ENCODE measurements at regions not wholly inside any gene's neighbourhood (a gene's known extent, or its start where the extent isn't known, plus 50 kb on each side); places are given as distances from the start of the nearest gene placed in this dataset.

DNA sequence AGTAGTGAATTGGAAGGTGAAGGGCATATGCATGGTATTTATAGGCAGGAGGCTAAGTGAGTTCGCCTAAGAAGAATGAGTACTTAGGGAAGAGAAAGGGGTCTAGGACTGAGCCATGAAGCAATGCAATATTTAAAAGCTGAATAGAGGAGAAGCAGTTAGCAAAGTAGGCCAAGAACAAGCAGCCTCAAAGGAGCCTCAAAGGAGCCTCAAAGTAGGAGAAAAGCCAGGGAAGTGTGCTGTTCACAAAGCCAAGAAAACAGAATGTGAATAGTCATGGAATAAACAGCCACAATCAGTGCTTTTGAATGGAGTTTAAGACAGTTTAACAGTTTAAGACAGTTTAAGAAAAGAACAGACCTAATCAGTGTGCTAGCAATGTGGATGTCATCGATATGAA lies 762.0 kb downstream of the SORCS1 start:
- TF ChIP-seq, protein P1, sequence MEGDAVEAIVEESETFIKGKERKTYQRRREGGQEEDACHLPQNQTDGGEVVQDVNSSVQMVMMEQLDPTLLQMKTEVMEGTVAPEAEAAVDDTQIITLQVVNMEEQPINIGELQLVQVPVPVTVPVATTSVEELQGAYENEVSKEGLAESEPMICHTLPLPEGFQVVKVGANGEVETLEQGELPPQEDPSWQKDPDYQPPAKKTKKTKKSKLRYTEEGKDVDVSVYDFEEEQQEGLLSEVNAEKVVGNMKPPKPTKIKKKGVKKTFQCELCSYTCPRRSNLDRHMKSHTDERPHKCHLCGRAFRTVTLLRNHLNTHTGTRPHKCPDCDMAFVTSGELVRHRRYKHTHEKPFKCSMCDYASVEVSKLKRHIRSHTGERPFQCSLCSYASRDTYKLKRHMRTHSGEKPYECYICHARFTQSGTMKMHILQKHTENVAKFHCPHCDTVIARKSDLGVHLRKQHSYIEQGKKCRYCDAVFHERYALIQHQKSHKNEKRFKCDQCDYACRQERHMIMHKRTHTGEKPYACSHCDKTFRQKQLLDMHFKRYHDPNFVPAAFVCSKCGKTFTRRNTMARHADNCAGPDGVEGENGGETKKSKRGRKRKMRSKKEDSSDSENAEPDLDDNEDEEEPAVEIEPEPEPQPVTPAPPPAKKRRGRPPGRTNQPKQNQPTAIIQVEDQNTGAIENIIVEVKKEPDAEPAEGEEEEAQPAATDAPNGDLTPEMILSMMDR (IDR thresholded peaks at IDR 0.05): no peak
- TF ChIP-seq EP300 (IDR thresholded peaks at IDR 0.05) (no peak), CHD2 (IDR thresholded peaks at IDR 0.05; ENCODE audit: low read length, partially characterized antibody) (no peak)
- TF ChIP-seq, protein P2, sequence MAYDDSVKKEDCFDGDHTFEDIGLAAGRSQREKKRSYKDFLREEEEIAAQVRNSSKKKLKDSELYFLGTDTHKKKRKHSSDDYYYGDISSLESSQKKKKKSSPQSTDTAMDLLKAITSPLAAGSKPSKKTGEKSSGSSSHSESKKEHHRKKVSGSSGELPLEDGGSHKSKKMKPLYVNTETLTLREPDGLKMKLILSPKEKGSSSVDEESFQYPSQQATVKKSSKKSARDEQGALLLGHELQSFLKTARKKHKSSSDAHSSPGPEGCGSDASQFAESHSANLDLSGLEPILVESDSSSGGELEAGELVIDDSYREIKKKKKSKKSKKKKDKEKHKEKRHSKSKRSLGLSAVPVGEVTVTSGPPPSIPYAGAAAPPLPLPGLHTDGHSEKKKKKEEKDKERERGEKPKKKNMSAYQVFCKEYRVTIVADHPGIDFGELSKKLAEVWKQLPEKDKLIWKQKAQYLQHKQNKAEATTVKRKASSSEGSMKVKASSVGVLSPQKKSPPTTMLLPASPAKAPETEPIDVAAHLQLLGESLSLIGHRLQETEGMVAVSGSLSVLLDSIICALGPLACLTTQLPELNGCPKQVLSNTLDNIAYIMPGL (CRISPR knock-in tag; IDR thresholded peaks at IDR 0.05; ENCODE audit: borderline replicate concordance): no peak
- TF ChIP-seq, protein P3, sequence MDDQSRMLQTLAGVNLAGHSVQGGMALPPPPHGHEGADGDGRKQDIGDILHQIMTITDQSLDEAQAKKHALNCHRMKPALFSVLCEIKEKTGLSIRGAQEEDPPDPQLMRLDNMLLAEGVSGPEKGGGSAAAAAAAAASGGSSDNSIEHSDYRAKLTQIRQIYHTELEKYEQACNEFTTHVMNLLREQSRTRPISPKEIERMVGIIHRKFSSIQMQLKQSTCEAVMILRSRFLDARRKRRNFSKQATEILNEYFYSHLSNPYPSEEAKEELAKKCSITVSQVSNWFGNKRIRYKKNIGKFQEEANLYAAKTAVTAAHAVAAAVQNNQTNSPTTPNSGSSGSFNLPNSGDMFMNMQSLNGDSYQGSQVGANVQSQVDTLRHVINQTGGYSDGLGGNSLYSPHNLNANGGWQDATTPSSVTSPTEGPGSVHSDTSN (IDR thresholded peaks at IDR 0.05): no peak
